Colonic mucosa (tissue), 4 donors: ENCODE measurements at regions not wholly inside any gene's neighbourhood (a gene's known extent, or its start where the extent isn't known, plus 50 kb on each side); places are given as distances from the start of the nearest gene placed in this dataset.

Source experiments
- DNase-seq: peaks from one replicate; pipeline ENCODE4 v3.0.0-alpha.2; 2020
- H3K27ac ChIP-seq: fragments of 200-600 bp; one replicate; pipeline ENCODE4 v1.8.0; 2021
- H3K27me3 ChIP-seq: fragments of 200-600 bp; one replicate; pipeline ENCODE4 v1.8.0; 2021
- H3K36me3 ChIP-seq: fragments of 200-600 bp; one replicate; pipeline ENCODE4 v1.8.0; 2021
- H3K4me1 ChIP-seq: fragments of 200-600 bp; one replicate; pipeline ENCODE4 v1.8.0; 2021; ENCODE audit warnings: mild to moderate bottlenecking
- H3K4me3 ChIP-seq: fragments of 200-600 bp; one replicate; pipeline ENCODE4 v1.8.0; 2021
- H3K9ac ChIP-seq, 2 donors: one replicate each; pipeline ENCODE4 v1.7.0; 2013; ENCODE audit warnings: control low read depth in 2 of 2, low read depth in 2 of 2, low read length in 2 of 2
- H3K9me3 ChIP-seq: fragments of 200-600 bp; one replicate; pipeline ENCODE4 v1.8.0; 2021
- CTCF ChIP-seq: fragments of 200-600 bp; IDR thresholded peaks from one replicate; pipeline ENCODE4 v1.8.0; 2022; ENCODE audit warnings: antibody characterized with exemption, mild to moderate bottlenecking
- intact Hi-C: fragments of 100-400 bp; cut with DNase I; formaldehyde crosslinking; loops from one replicate; pipeline ENCODE4 v1.14.1; 2022
- donor health status: healthy.
- donor health status: DM: no; HTN: no; CAD: no.
- donor health status: DM: no; HTN: no; CAD: no.

GRCh38 chr22:47651216-47651987 is 889.0 kb downstream of the TBC1D22A start:
- H3K27me3 ChIP-seq = no peaks in the 10 kb centered on the region
- DNase-seq = no peak
- H3K9ac ChIP-seq = no peak overlapping the region
- no peaks in the 10 kb centered on the region for H3K4me1 ChIP-seq
- no peaks in the 10 kb centered on the region for H3K36me3 ChIP-seq
- H3K4me3 ChIP-seq = no peak overlapping the region
- intact Hi-C loops = no loop called here
- TF ChIP-seq CTCF = no peak
- H3K27ac ChIP-seq = no peak overlapping the region
- no peaks in the 10 kb centered on the region for H3K9me3 ChIP-seq

- Histone ChIP-seq H3K36me3 (no peaks in the 10 kb centered on the region), H3K4me3 (no peak overlapping the region), H3K4me1 (no peaks in the 10 kb centered on the region), H3K9me3 (no peaks in the 10 kb centered on the region), H3K9ac (no peak overlapping the region), H3K27me3 (no peaks in the 10 kb centered on the region), H3K27ac (no peak overlapping the region)
- intact Hi-C loops = no loop called here
- no peak for DNase-seq
- TF ChIP-seq CTCF = no peak
Measured at GRCh38 chr22:47647720-47648119, 885.3 kb downstream of the TBC1D22A start.

- H3K27ac ChIP-seq = no peak overlapping the region
- no peak for TF ChIP-seq CTCF
Measured at GRCh38 chr22:47647181-47647580, 884.7 kb downstream of the TBC1D22A start.

GRCh38 chr22:47645923-47646322 is 883.5 kb downstream of the TBC1D22A start:
- H3K27me3 ChIP-seq = no peaks in the 10 kb centered on the region
- no peak overlapping the region for H3K4me3 ChIP-seq
- no peak overlapping the region for H3K9ac ChIP-seq
- H3K36me3 ChIP-seq = no peaks in the 10 kb centered on the region
- no peaks in the 10 kb centered on the region for H3K4me1 ChIP-seq
- no peaks in the 10 kb centered on the region for H3K9me3 ChIP-seq
- DNase-seq = no peak
- intact Hi-C loops = no loop called here
- TF ChIP-seq CTCF = no peak
- no peak overlapping the region for H3K27ac ChIP-seq

More at GRCh38 chr22:47647181-47647580, 884.7 kb downstream of the TBC1D22A start:
- Histone ChIP-seq H3K4me3 (no peak overlapping the region), H3K27me3 (no peaks in the 10 kb centered on the region), H3K9ac (no peak overlapping the region), H3K9me3 (no peaks in the 10 kb centered on the region), H3K4me1 (no peaks in the 10 kb centered on the region), H3K36me3 (no peaks in the 10 kb centered on the region)
- intact Hi-C loops = no loop called here
- DNase-seq = no peak

- DNase-seq = no peak
Measured at GRCh38 chr22:47645450-47645914, 883.0 kb downstream of the TBC1D22A start.

More at GRCh38 chr22:47645450-47645914, 883.0 kb downstream of the TBC1D22A start:
- Histone ChIP-seq H3K36me3 (no peaks in the 10 kb centered on the region), H3K9ac (no peak overlapping the region), H3K27ac (no peak overlapping the region), H3K9me3 (no peaks in the 10 kb centered on the region), H3K4me1 (no peaks in the 10 kb centered on the region), H3K4me3 (no peak overlapping the region), H3K27me3 (no peaks in the 10 kb centered on the region)
- intact Hi-C loops = no loop called here
- TF ChIP-seq CTCF = no peak
